ENCODE measurements at regions not wholly inside any gene's neighbourhood (a gene's known extent, or its start where the extent isn't known, plus 50 kb on each side); places are given as distances from the start of the nearest gene placed in this dataset.

DNA sequence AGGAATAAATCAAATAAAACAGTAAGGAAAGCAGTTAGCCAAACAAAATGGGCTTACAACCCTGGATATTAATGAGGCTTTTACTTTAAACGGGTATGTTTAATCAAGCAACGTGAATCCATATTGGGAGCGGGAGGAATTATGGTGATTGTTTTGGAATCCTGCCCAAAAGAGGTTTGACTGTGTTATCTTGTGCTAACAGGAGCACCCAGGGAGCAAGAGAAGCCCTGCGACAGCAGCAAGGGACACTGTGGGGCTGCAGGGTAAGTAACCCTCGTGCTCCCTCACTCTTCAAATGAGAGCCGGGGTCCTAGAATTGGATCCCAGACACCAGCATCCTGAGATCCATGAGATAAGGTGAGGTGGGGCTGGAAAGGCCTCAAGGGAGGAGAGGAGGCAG lies 72.6 kb upstream of the PGBD5 start:
- TF ChIP-seq, protein P1, sequence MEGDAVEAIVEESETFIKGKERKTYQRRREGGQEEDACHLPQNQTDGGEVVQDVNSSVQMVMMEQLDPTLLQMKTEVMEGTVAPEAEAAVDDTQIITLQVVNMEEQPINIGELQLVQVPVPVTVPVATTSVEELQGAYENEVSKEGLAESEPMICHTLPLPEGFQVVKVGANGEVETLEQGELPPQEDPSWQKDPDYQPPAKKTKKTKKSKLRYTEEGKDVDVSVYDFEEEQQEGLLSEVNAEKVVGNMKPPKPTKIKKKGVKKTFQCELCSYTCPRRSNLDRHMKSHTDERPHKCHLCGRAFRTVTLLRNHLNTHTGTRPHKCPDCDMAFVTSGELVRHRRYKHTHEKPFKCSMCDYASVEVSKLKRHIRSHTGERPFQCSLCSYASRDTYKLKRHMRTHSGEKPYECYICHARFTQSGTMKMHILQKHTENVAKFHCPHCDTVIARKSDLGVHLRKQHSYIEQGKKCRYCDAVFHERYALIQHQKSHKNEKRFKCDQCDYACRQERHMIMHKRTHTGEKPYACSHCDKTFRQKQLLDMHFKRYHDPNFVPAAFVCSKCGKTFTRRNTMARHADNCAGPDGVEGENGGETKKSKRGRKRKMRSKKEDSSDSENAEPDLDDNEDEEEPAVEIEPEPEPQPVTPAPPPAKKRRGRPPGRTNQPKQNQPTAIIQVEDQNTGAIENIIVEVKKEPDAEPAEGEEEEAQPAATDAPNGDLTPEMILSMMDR (conservative IDR thresholded peaks at IDR 0.05; ENCODE audit: control insufficient read depth, insufficient read depth, low read depth, low read length) = no peak

DNA sequence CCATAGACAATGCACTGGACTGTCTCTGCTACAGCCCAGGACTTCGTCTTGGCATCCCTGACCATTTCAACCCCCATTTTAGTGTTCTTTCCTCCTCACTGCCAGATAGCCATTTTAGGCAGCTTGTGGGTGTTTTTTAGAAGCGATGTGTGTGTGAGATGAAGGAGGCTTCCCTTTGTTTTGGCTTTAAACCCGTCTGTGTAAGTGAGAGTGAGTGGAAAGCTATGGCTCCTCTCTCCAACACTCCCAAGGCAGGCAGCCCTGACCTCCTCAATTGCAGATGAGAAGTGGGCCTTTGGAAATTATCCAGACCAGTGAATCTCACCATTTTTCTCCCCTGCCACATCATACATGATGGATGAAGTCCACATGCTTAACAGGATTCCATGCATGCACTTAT lies 70.3 kb upstream of the PGBD5 start:
- no peak for DNase-seq (ENCODE audit: low read depth)
- H3K4me3 ChIP-seq (ENCODE audit: control insufficient read depth, low read depth, low read length) = no peak overlapping the region
- TF ChIP-seq, protein P1 (conservative IDR thresholded peaks at IDR 0.05; ENCODE audit: control insufficient read depth, insufficient read depth, low read depth, low read length) = no peak

More for the DNA sequence above, 72.6 kb upstream of the PGBD5 start:
- DNase-seq (ENCODE audit: low read depth) = no peak
- H3K4me3 ChIP-seq (ENCODE audit: control insufficient read depth, low read depth, low read length) = no peak overlapping the region

DNA sequence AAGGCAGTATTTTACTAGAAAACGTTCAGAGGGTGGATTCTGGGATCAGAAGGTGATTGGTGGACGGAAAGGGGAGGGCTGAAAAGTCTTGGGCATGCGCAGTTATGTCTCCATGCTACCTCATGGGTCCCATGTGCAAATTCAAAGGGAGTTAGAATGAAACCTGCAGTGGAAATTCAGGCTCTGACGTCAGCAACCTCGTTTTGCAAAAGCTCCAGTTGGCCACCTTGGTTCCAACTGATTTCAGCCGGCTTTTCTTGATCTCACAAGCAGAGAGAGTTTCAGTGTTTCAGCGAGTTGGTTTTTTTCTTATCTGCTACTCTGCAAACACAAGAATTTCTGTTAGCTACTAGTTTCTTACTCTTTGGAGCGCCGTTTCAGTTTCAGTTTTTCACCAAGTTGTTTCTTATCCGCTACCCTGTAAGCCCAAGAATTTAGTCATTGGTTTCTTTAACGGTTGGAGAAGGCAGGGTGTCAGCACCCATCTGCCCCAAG lies 69.8 kb upstream of the PGBD5 start:
- H3K4me3 ChIP-seq (ENCODE audit: control insufficient read depth, low read depth, low read length) = no peak overlapping the region
- TF ChIP-seq, protein P1 (conservative IDR thresholded peaks at IDR 0.05; ENCODE audit: control insufficient read depth, insufficient read depth, low read depth, low read length) = no peak
- DNase-seq (ENCODE audit: low read depth) = no peak

DNA sequence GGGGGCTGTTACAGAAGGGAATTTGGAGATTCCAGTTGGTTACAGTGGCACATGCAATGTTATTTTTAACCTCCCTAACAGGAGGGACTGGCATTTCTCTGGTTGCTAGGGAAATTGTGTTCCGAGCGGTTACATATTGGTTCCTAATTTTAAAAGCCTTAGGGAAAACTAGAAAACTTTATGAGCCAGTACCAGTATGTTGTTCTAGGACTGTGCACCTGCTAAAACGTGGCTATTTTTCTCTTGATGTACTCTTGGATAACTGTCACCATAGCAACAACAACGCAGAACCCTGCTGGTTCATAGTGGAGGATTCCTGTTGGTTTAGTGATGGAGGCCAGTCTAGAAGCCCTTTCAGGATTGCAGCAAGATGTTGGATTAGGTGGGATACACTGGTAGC lies 68.9 kb upstream of the PGBD5 start:
- TF ChIP-seq, protein P1 (conservative IDR thresholded peaks at IDR 0.05; ENCODE audit: control insufficient read depth, insufficient read depth, low read depth, low read length) = no peak
- H3K4me3 ChIP-seq (ENCODE audit: control insufficient read depth, low read depth, low read length) = no peak overlapping the region
- no peak for DNase-seq (ENCODE audit: low read depth)

DNA sequence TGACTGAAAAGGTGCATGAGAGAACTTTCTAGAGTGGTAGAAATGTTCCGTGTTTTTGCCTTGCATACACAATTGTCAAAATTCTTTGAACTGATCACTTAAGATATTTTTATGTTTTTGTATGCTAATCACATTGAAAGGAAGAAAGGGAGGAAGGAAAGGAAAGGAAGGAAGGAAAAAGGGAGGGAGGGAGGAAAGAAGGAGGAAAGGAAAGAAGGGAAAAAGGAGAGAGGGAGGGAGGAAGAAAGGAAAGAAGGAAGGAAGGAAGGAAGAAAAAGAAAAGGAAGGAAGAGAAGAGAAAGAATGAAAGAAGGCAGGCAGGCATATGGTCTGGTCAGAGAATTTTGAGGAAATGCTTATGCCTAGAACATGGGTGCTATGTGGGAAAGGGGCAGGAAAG lies 68.4 kb upstream of the PGBD5 start:
- TF ChIP-seq, protein P1 (conservative IDR thresholded peaks at IDR 0.05; ENCODE audit: control insufficient read depth, insufficient read depth, low read depth, low read length) = no peak
- DNase-seq (ENCODE audit: low read depth) = no peak
- H3K4me3 ChIP-seq (ENCODE audit: control insufficient read depth, low read depth, low read length) = no peak overlapping the region

DNA sequence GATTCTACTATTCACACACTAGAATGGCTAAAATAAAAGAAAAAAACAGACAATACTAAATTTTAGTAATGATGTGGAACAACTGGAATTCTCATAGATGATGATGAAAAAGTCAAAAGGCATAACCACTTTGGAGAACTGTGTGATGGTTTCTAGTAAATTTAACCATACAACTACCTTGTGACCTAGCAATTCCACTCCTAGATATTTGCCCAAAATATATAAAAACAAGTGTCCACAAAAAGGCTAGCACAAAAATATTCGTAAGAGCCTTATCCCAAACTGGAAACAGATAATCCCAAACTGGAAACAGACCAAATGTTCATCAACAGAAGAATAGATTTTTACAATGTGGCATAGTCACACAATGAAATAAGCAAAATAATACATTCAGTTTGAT lies 67.9 kb upstream of the PGBD5 start:
- H3K4me3 ChIP-seq (ENCODE audit: control insufficient read depth, low read depth, low read length) = no peak overlapping the region
- DNase-seq (ENCODE audit: low read depth) = no peak
- TF ChIP-seq, protein P1 (conservative IDR thresholded peaks at IDR 0.05; ENCODE audit: control insufficient read depth, insufficient read depth, low read depth, low read length) = no peak

DNA sequence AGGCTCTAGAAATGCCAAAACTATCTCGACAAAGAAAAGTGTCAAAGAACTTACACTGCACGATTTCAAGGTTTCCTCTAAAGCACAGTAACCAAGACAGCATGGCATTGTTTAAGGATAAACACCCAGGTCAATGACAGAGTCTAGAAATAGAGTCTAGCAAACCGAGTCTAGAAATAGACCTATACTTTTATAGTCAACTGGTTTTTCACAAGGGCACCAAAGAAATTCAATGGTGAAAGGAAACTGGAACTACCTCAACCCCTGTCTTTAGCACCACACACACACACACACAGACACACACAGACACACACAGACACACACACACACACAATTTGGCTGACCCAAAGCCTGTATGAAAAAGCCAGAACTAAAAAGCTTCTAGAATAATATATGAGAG lies 67.1 kb upstream of the PGBD5 start:
- TF ChIP-seq, protein P1 (conservative IDR thresholded peaks at IDR 0.05; ENCODE audit: control insufficient read depth, insufficient read depth, low read depth, low read length) = no peak
- no peak for DNase-seq (ENCODE audit: low read depth)
- no peak overlapping the region for H3K4me3 ChIP-seq (ENCODE audit: control insufficient read depth, low read depth, low read length)
